SK-N-SH treated with all-trans-retinoic acid at 6 μM for 48 hours (cell line): ENCODE measurements at regions not wholly inside any gene's neighbourhood (a gene's known extent, or its start where the extent isn't known, plus 50 kb on each side); places are given as distances from the start of the nearest gene placed in this dataset.
A peak's percentile ranks its signal among the peaks of the same experiment; 100 is the strongest.

Experiments
- ATAC-seq: fragments of 200-7000 bp; cut with Tn5 transposase; 3 replicates; pipeline ENCODE4 v1.9.1; 2020; ENCODE audit warnings: mild to moderate bottlenecking, moderate library complexity
- ARNTL ChIP-seq: fragments of 450-650 bp; formaldehyde crosslinking; IDR thresholded peaks from 2 replicates; pipeline ENCODE4 v1.5.0; 2020; ENCODE audit warnings: low read depth, mild to moderate bottlenecking, moderate library complexity, borderline replicate concordance
- BACH2 ChIP-seq: fragments of 250-450 bp; sonication (Bioruptor Pico); IDR thresholded peaks from 2 replicates; pipeline ENCODE4 v1.9.0; 2021; ENCODE audit warnings: mild to moderate bottlenecking, borderline replicate concordance
- CSDC2 ChIP-seq: fragments of 250-450 bp; sonication (Bioruptor Pico); IDR thresholded peaks from 2 replicates; pipeline ENCODE4 v1.5.0; 2020; ENCODE audit warnings: mild to moderate bottlenecking, moderate library complexity
- ESRRG ChIP-seq: fragments of 250-450 bp; sonication (Bioruptor Pico); IDR thresholded peaks from 2 replicates; pipeline ENCODE4 v1.6.1; 2021; ENCODE audit warnings: mild to moderate bottlenecking
- GLIS3 ChIP-seq: fragments of 250-450 bp; sonication (Bioruptor Pico); IDR thresholded peaks from 2 replicates; pipeline ENCODE4 v1.5.0; 2020; ENCODE audit warnings: mild to moderate bottlenecking, moderate library complexity
- ISL1 ChIP-seq: fragments of 250-450 bp; sonication (Bioruptor Pico); IDR thresholded peaks from 2 replicates; pipeline ENCODE4 v2.1.2; 2022; ENCODE audit warnings: mild to moderate bottlenecking, moderate library complexity
- OSR1 ChIP-seq: fragments of 250-450 bp; sonication (Bioruptor Pico); IDR thresholded peaks from 2 replicates; pipeline ENCODE4 v1.8.0; 2022; ENCODE audit warnings: moderate library complexity, mild to moderate bottlenecking, inconsistent platforms
- PPARA ChIP-seq: fragments of 250-450 bp; sonication (Bioruptor Pico); IDR thresholded peaks from 2 replicates; pipeline ENCODE4 v1.5.0; 2020; ENCODE audit warnings: mild to moderate bottlenecking, borderline replicate concordance
- RARB ChIP-seq: fragments of 250-450 bp; sonication (Bioruptor Pico); IDR thresholded peaks from 2 replicates; pipeline ENCODE4 v1.8.0; 2021; ENCODE audit warnings: mild to moderate bottlenecking, moderate library complexity
- SNAI2 ChIP-seq: fragments of 250-450 bp; sonication (Bioruptor Pico); IDR thresholded peaks from 2 replicates; pipeline ENCODE4 v1.5.0; 2020; ENCODE audit warnings: mild to moderate bottlenecking, moderate library complexity
- TCF4 ChIP-seq: fragments of 250-450 bp; sonication (Bioruptor Pico); IDR thresholded peaks from 2 replicates; pipeline ENCODE4 v1.8.0; 2021; ENCODE audit warnings: mild to moderate bottlenecking, moderate library complexity, borderline replicate concordance
- TOX ChIP-seq: fragments of 250-450 bp; sonication (Bioruptor Pico); IDR thresholded peaks from 2 replicates; pipeline ENCODE4 v1.8.0; 2021; ENCODE audit warnings: mild to moderate bottlenecking, moderate library complexity, borderline replicate concordance
- ZFP3 ChIP-seq: fragments of 250-450 bp; sonication (Bioruptor Pico); IDR thresholded peaks from 2 replicates; pipeline ENCODE4 v1.5.0; 2020; ENCODE audit warnings: mild to moderate bottlenecking, moderate library complexity
- ZFP30 ChIP-seq: fragments of 450-650 bp; formaldehyde crosslinking; IDR thresholded peaks from 2 replicates; pipeline ENCODE4 v1.5.0; 2022; ENCODE audit warnings: mild to moderate bottlenecking, moderate library complexity
- ZNF8 ChIP-seq: fragments of 450-650 bp; formaldehyde crosslinking; IDR thresholded peaks from 2 replicates; pipeline ENCODE4 v1.5.0; 2020; ENCODE audit warnings: mild to moderate bottlenecking, moderate library complexity
- TF ChIP-seq, protein P1 (sequence below): fragments of 250-450 bp; sonication (Bioruptor Pico); IDR thresholded peaks from 2 replicates; pipeline ENCODE4 v1.5.1; 2020; ENCODE audit warnings: low read depth, mild to moderate bottlenecking, moderate library complexity
- TF ChIP-seq, protein P2 (sequence below): fragments of 250-450 bp; sonication (Bioruptor Pico); IDR thresholded peaks from 2 replicates; pipeline ENCODE4 v1.8.0; 2021; ENCODE audit warnings: low read depth, mild to moderate bottlenecking, moderate library complexity, borderline replicate concordance
- TF ChIP-seq, protein P3 (sequence below): fragments of 250-450 bp; sonication (Bioruptor Pico); IDR thresholded peaks from 2 replicates; pipeline ENCODE4 v1.8.0; 2020; ENCODE audit warnings: mild to moderate bottlenecking, moderate library complexity, borderline replicate concordance
- TF ChIP-seq, protein P4 (sequence below): fragments of 250-450 bp; sonication (Bioruptor Pico); IDR thresholded peaks from 2 replicates; pipeline ENCODE4 v1.5.0; 2020; ENCODE audit warnings: mild to moderate bottlenecking, moderate library complexity
- TF ChIP-seq, protein P5 (sequence below): fragments of 250-450 bp; sonication (Bioruptor Pico); IDR thresholded peaks from 2 replicates; pipeline ENCODE4 v1.5.1; 2021; ENCODE audit warnings: mild to moderate bottlenecking, moderate library complexity

DNA sequence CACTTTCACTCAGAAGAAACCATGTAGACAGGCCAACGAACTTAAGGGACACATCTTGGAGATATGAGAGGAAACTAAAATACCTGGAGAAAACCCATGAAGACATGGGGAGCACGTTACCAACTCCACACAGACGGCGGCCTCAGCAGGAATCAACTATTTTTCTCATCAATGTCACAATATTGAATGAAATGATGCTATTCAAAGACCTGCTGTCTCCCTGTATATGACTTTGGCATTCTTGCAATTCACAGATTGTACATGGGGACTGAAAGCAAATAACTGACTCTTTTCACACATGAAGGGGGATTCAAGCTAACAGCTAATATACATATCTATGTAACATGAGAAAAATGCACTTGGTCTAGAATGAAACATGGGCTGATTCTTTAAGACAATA lies 869.0 kb downstream of the NXPH1 start (continued):
- TF ChIP-seq, protein P1, sequence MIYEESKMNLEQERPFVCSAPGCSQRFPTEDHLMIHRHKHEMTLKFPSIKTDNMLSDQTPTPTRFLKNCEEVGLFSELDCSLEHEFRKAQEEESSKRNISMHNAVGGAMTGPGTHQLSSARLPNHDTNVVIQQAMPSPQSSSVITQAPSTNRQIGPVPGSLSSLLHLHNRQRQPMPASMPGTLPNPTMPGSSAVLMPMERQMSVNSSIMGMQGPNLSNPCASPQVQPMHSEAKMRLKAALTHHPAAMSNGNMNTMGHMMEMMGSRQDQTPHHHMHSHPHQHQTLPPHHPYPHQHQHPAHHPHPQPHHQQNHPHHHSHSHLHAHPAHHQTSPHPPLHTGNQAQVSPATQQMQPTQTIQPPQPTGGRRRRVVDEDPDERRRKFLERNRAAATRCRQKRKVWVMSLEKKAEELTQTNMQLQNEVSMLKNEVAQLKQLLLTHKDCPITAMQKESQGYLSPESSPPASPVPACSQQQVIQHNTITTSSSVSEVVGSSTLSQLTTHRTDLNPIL (CRISPR knock-in tag) = no peak
- no peak for TF ChIP-seq GLIS3 (CRISPR knock-in tag)

DNA sequence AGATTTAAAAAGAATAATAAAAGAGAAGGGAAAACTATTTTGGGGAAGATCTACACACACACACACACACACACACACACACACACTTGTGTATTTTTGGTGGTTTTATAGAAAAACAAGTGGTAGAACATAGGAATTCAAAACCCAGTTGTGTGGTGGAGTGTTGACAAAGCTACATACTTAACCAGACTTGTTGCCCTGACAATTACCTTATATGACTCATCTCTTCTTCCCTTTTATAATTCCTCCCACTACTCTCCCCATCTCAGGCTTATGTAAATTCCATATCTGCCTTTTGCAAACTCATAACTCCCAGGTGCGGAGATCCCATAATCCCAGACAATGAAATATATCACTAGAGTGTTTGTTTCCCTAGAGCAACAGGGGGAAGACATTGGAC lies 873.7 kb downstream of the NXPH1 start:
- no peak for ATAC-seq
- TF ChIP-seq ESRRG (CRISPR knock-in tag) (no peak), OSR1 (no peak), GLIS3 (CRISPR knock-in tag) (no peak), BACH2 (CRISPR knock-in tag) (no peak), SNAI2 (CRISPR knock-in tag) (no peak)
- TF ChIP-seq, protein P2, sequence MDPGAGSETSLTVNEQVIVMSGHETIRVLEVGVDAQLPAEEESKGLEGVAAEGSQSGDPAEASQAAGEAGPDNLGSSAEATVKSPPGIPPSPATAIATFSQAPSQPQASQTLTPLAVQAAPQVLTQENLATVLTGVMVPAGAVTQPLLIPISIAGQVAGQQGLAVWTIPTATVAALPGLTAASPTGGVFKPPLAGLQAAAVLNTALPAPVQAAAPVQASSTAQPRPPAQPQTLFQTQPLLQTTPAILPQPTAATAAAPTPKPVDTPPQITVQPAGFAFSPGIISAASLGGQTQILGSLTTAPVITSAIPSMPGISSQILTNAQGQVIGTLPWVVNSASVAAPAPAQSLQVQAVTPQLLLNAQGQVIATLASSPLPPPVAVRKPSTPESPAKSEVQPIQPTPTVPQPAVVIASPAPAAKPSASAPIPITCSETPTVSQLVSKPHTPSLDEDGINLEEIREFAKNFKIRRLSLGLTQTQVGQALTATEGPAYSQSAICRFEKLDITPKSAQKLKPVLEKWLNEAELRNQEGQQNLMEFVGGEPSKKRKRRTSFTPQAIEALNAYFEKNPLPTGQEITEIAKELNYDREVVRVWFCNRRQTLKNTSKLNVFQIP (CRISPR knock-in tag) = no peak

DNA sequence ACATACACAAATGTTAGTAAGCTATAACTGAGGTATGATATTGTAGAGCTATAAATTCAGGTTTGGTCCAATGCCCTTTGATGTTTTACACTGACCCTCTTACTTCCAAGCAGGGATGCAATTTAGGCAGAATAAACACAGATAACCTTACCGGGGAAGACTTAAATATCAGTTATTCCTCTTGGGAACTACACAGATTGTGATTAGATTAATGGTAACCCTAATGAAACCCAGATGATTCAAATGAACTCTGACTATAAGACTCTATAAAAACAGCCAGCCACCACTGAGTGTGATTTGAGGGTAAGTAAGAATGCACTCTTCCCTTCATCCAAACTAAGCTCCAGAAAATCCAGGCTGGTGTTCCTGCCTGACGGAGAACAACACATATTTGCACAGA lies 891.1 kb downstream of the NXPH1 start:
- TF ChIP-seq ZNF8 (CRISPR knock-in tag) = no peak
- TF ChIP-seq TCF4 = peak; percentile 79
- ATAC-seq = no peak

DNA sequence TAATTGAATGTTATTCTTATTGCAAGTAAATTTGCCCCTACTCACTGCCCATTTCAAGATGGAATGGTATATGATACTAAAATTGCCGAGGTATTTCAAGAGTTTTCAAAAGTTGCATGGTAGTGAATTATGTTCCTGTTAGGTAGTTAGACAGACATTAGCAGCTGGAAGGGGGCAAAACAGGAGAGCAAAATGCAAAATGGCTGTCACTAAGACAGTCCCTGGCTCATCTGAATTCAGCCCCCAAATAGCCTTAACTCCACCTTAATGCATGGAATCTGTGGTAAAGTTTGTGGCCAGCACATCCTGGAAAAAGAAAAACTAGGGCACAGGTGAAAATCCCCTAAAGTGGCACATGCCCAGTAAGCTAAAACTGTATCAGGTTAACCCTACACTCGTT lies 894.9 kb downstream of the NXPH1 start:
- no peak for TF ChIP-seq RARB (CRISPR knock-in tag)
- TF ChIP-seq GLIS3 (CRISPR knock-in tag) = no peak
- no peak for TF ChIP-seq ISL1 (CRISPR knock-in tag)
- no peak for TF ChIP-seq OSR1
- no peak for TF ChIP-seq SNAI2 (CRISPR knock-in tag)
- no peak for TF ChIP-seq BACH2 (CRISPR knock-in tag)
- TF ChIP-seq CSDC2 = no peak
- no peak for TF ChIP-seq ZFP3
- TF ChIP-seq TOX (CRISPR knock-in tag) = no peak
- TF ChIP-seq, protein P3, sequence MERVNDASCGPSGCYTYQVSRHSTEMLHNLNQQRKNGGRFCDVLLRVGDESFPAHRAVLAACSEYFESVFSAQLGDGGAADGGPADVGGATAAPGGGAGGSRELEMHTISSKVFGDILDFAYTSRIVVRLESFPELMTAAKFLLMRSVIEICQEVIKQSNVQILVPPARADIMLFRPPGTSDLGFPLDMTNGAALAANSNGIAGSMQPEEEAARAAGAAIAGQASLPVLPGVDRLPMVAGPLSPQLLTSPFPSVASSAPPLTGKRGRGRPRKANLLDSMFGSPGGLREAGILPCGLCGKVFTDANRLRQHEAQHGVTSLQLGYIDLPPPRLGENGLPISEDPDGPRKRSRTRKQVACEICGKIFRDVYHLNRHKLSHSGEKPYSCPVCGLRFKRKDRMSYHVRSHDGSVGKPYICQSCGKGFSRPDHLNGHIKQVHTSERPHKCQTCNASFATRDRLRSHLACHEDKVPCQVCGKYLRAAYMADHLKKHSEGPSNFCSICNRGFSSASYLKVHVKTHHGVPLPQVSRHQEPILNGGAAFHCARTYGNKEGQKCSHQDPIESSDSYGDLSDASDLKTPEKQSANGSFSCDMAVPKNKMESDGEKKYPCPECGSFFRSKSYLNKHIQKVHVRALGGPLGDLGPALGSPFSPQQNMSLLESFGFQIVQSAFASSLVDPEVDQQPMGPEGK (CRISPR knock-in tag) = no peak
- TF ChIP-seq, protein P2 (CRISPR knock-in tag) = no peak
- TF ChIP-seq, protein P1 (CRISPR knock-in tag) = no peak
- no peak for TF ChIP-seq PPARA
- TF ChIP-seq, protein P4, sequence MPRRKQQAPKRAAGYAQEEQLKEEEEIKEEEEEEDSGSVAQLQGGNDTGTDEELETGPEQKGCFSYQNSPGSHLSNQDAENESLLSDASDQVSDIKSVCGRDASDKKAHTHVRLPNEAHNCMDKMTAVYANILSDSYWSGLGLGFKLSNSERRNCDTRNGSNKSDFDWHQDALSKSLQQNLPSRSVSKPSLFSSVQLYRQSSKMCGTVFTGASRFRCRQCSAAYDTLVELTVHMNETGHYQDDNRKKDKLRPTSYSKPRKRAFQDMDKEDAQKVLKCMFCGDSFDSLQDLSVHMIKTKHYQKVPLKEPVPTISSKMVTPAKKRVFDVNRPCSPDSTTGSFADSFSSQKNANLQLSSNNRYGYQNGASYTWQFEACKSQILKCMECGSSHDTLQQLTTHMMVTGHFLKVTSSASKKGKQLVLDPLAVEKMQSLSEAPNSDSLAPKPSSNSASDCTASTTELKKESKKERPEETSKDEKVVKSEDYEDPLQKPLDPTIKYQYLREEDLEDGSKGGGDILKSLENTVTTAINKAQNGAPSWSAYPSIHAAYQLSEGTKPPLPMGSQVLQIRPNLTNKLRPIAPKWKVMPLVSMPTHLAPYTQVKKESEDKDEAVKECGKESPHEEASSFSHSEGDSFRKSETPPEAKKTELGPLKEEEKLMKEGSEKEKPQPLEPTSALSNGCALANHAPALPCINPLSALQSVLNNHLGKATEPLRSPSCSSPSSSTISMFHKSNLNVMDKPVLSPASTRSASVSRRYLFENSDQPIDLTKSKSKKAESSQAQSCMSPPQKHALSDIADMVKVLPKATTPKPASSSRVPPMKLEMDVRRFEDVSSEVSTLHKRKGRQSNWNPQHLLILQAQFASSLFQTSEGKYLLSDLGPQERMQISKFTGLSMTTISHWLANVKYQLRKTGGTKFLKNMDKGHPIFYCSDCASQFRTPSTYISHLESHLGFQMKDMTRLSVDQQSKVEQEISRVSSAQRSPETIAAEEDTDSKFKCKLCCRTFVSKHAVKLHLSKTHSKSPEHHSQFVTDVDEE (CRISPR knock-in tag) = no peak
- no peak for TF ChIP-seq ZNF8 (CRISPR knock-in tag)
- TF ChIP-seq, protein P5, sequence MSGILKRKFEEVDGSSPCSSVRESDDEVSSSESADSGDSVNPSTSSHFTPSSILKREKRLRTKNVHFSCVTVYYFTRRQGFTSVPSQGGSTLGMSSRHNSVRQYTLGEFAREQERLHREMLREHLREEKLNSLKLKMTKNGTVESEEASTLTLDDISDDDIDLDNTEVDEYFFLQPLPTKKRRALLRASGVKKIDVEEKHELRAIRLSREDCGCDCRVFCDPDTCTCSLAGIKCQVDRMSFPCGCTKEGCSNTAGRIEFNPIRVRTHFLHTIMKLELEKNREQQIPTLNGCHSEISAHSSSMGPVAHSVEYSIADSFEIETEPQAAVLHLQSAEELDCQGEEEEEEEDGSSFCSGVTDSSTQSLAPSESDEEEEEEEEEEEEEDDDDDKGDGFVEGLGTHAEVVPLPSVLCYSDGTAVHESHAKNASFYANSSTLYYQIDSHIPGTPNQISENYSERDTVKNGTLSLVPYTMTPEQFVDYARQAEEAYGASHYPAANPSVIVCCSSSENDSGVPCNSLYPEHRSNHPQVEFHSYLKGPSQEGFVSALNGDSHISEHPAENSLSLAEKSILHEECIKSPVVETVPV (CRISPR knock-in tag) = no peak
- TF ChIP-seq ARNTL (CRISPR knock-in tag) = no peak
- no peak for TF ChIP-seq ZFP30 (CRISPR knock-in tag)
- ATAC-seq = no peak
